ENCODE measurements at regions not wholly inside any gene's neighbourhood (a gene's known extent, or its start where the extent isn't known, plus 50 kb on each side); places are given as distances from the start of the nearest gene placed in this dataset.

GRCh38 chr13:46484561-46484960, 68.4 kb upstream of the LRCH1 start:
- no peaks in the 10 kb centered on the region for H3K27me3 ChIP-seq (ENCODE audit: insufficient read depth, low read length, poor library complexity)
- H3K79me2 ChIP-seq (ENCODE audit: insufficient read depth, low read length): no peaks in the 10 kb centered on the region
- H3K4me1 ChIP-seq (ENCODE audit: insufficient read depth, low read length): no peaks in the 10 kb centered on the region
- no peak overlapping the region for H3K4me3 ChIP-seq (ENCODE audit: low read depth in 1 of 2, low read length in 2 of 2)
- no peak overlapping the region for H3K27ac ChIP-seq (ENCODE audit: low read length)
- DNase-seq (no peak), ATAC-seq (ENCODE audit: insufficient read depth, low read depth) (no peak)
- peaks cover 24% of the 10 kb centered on the region for H3K9me3 ChIP-seq (ENCODE audit: insufficient read depth, low read length, severe bottlenecking)
- TF ChIP-seq CTCF (IDR thresholded peaks at IDR 0.05; ENCODE audit: borderline replicate concordance, extremely low read depth, low read length, poor library complexity, severe bottlenecking): no peak
- no peak for TF ChIP-seq EZH2 (IDR thresholded peaks at IDR 0.05; ENCODE audit: borderline replicate concordance, low read depth, low read length, severe bottlenecking)
- no peaks in the 10 kb centered on the region for H3K36me3 ChIP-seq (ENCODE audit: insufficient read depth, low read length)
- no peak overlapping the region for H2AFZ ChIP-seq (ENCODE audit: low read depth, low read length)
- no peak overlapping the region for H3K4me2 ChIP-seq (ENCODE audit: insufficient read depth, low read length)
- no peaks in the 10 kb centered on the region for H4K20me1 ChIP-seq (ENCODE audit: insufficient read depth, low read length)
- no peak overlapping the region for H3K9ac ChIP-seq (ENCODE audit: low read depth, low read length)

- TF ChIP-seq EZH2 (IDR thresholded peaks at IDR 0.05; ENCODE audit: borderline replicate concordance, low read depth, low read length, severe bottlenecking) (no peak), CTCF (IDR thresholded peaks at IDR 0.05; ENCODE audit: borderline replicate concordance, extremely low read depth, low read length, poor library complexity, severe bottlenecking) (no peak)
- ATAC-seq (ENCODE audit: insufficient read depth, low read depth): no peak
- Histone ChIP-seq H3K4me1 (ENCODE audit: insufficient read depth, low read length) (no peaks in the 10 kb centered on the region), H3K9ac (ENCODE audit: low read depth, low read length) (no peak overlapping the region), H3K4me2 (ENCODE audit: insufficient read depth, low read length) (no peak overlapping the region), H3K4me3 (ENCODE audit: low read depth in 1 of 2, low read length in 2 of 2) (no peak overlapping the region), H2AFZ (ENCODE audit: low read depth, low read length) (no peak overlapping the region), H3K27me3 (ENCODE audit: insufficient read depth, low read length, poor library complexity) (no peaks in the 10 kb centered on the region), H3K36me3 (ENCODE audit: insufficient read depth, low read length) (no peaks in the 10 kb centered on the region), H3K79me2 (ENCODE audit: insufficient read depth, low read length) (no peaks in the 10 kb centered on the region), H3K27ac (ENCODE audit: low read length) (no peak overlapping the region), H4K20me1 (ENCODE audit: insufficient read depth, low read length) (no peaks in the 10 kb centered on the region), H3K9me3 (ENCODE audit: insufficient read depth, low read length, severe bottlenecking) (peaks cover 20% of the 10 kb centered on the region)
- DNase-seq: no peak
Observed at GRCh38 chr13:46481166-46481565, 71.8 kb upstream of the LRCH1 start.

- no peak for TF ChIP-seq CTCF (IDR thresholded peaks at IDR 0.05; ENCODE audit: borderline replicate concordance, extremely low read depth, low read length, poor library complexity, severe bottlenecking)
- no peak for TF ChIP-seq EZH2 (IDR thresholded peaks at IDR 0.05; ENCODE audit: borderline replicate concordance, low read depth, low read length, severe bottlenecking)
- H3K9me3 ChIP-seq (ENCODE audit: insufficient read depth, low read length, severe bottlenecking): peaks cover 14% of the 10 kb centered on the region
- no peak overlapping the region for H3K4me3 ChIP-seq (ENCODE audit: low read depth in 1 of 2, low read length in 2 of 2)
- H3K27me3 ChIP-seq (ENCODE audit: insufficient read depth, low read length, poor library complexity): no peaks in the 10 kb centered on the region
- no peak overlapping the region for H3K9ac ChIP-seq (ENCODE audit: low read depth, low read length)
- H3K4me1 ChIP-seq (ENCODE audit: insufficient read depth, low read length): no peaks in the 10 kb centered on the region
- DNase-seq: no peak
- H4K20me1 ChIP-seq (ENCODE audit: insufficient read depth, low read length): no peaks in the 10 kb centered on the region
- H2AFZ ChIP-seq (ENCODE audit: low read depth, low read length): no peak overlapping the region
- no peak overlapping the region for H3K27ac ChIP-seq (ENCODE audit: low read length)
- H3K79me2 ChIP-seq (ENCODE audit: insufficient read depth, low read length): no peaks in the 10 kb centered on the region
- ATAC-seq (ENCODE audit: insufficient read depth, low read depth): no peak
- no peak overlapping the region for H3K4me2 ChIP-seq (ENCODE audit: insufficient read depth, low read length)
- H3K36me3 ChIP-seq (ENCODE audit: insufficient read depth, low read length): no peaks in the 10 kb centered on the region
Observed at GRCh38 chr13:46480131-46480530, 72.8 kb upstream of the LRCH1 start.

GRCh38 chr13:46479691-46480090, 73.3 kb upstream of the LRCH1 start:
- no peak for DNase-seq
- Histone ChIP-seq H3K27me3 (ENCODE audit: insufficient read depth, low read length, poor library complexity) (no peaks in the 10 kb centered on the region), H3K9me3 (ENCODE audit: insufficient read depth, low read length, severe bottlenecking) (peaks cover 11% of the 10 kb centered on the region), H3K4me1 (ENCODE audit: insufficient read depth, low read length) (no peaks in the 10 kb centered on the region), H3K79me2 (ENCODE audit: insufficient read depth, low read length) (no peaks in the 10 kb centered on the region), H3K36me3 (ENCODE audit: insufficient read depth, low read length) (no peaks in the 10 kb centered on the region), H3K27ac (ENCODE audit: low read length) (no peak overlapping the region), H3K4me3 (ENCODE audit: low read depth in 1 of 2, low read length in 2 of 2) (no peak overlapping the region), H2AFZ (ENCODE audit: low read depth, low read length) (no peak overlapping the region), H4K20me1 (ENCODE audit: insufficient read depth, low read length) (no peaks in the 10 kb centered on the region), H3K4me2 (ENCODE audit: insufficient read depth, low read length) (no peak overlapping the region), H3K9ac (ENCODE audit: low read depth, low read length) (no peak overlapping the region)
- no peak for ATAC-seq (ENCODE audit: insufficient read depth, low read depth)
- TF ChIP-seq EZH2 (IDR thresholded peaks at IDR 0.05; ENCODE audit: borderline replicate concordance, low read depth, low read length, severe bottlenecking) (no peak), CTCF (IDR thresholded peaks at IDR 0.05; ENCODE audit: borderline replicate concordance, extremely low read depth, low read length, poor library complexity, severe bottlenecking) (no peak)

Data from DND-41 (cell line).